ENCODE measurements at regions not wholly inside any gene's neighbourhood (a gene's known extent, or its start where the extent isn't known, plus 50 kb on each side); places are given as distances from the start of the nearest gene placed in this dataset.

GRCh38 chr3:152779653-152780052 lies 55.3 kb upstream of the P2RY1 start:
- Histone ChIP-seq H3T11ph (ENCODE audit: low read length) (no peak overlapping the region), H3K18ac (ENCODE audit: insufficient read length, low read depth, low read length) (no peak overlapping the region), H4K8ac (replicated peaks; ENCODE audit: insufficient read length, low read depth, low read length) (no peak overlapping the region), H3K27me3 (ENCODE audit: insufficient read depth, low read length) (no peaks in the 10 kb centered on the region), H4K20me1 (ENCODE audit: control insufficient read depth, insufficient read depth, insufficient read length) (no peaks in the 10 kb centered on the region), H2BK20ac (ENCODE audit: low read depth, low read length, poor library complexity, severe bottlenecking) (no peak overlapping the region), H3K9me3 (ENCODE audit: control insufficient read depth, low read depth, low read length) (no peaks in the 10 kb centered on the region), H2BK5ac (ENCODE audit: insufficient read length, low read length) (no peak overlapping the region), H3K79me2 (ENCODE audit: insufficient read depth, low read length) (no peaks in the 10 kb centered on the region), H3K27ac (ENCODE audit: insufficient read length, low read depth, low read length) (no peak overlapping the region), H3K14ac (ENCODE audit: insufficient read depth, low read length) (no peak overlapping the region), H3K79me1 (ENCODE audit: insufficient read depth, low read depth, low read length, poor library complexity, severe bottlenecking) (no peaks in the 10 kb centered on the region), H3K4me2 (ENCODE audit: insufficient read depth, insufficient read length, low read length) (no peak overlapping the region), H2BK120ac (ENCODE audit: low read depth, low read length, poor library complexity, severe bottlenecking) (no peak overlapping the region), H3K4ac (ENCODE audit: low read depth, low read length) (no peak overlapping the region), H3K23me2 (ENCODE audit: insufficient read length, low read depth, low read length, poor library complexity, severe bottlenecking) (no peaks in the 10 kb centered on the region), H2AFZ (ENCODE audit: low read length) (no peak overlapping the region), H2BK15ac (ENCODE audit: low read depth, low read length) (no peak overlapping the region), H4K91ac (ENCODE audit: insufficient read length, low read depth, low read length) (no peak overlapping the region), H3K9ac (ENCODE audit: extremely low read depth, insufficient read length, low read length) (no peak overlapping the region), H2BK12ac (ENCODE audit: insufficient read length, low read depth, low read length) (no peak overlapping the region), H2AK5ac (ENCODE audit: insufficient read length, low read length) (no peak overlapping the region), H3K23ac (ENCODE audit: insufficient read length, low read depth, low read length) (no peak overlapping the region), H3K4me1 (ENCODE audit: insufficient read depth, low read length) (no peaks in the 10 kb centered on the region; the same call in 1 of the 2 replicates), H4K5ac (ENCODE audit: insufficient read length, low read depth, low read length) (no peak overlapping the region), H3K56ac (ENCODE audit: insufficient read length, low read depth, low read length) (no peak overlapping the region)
- peaks cover 0 to 8% (median 0%) of the 10 kb centered on the region in 3 experiments; a peak in 1 of 7 replicates for H3K36me3 Mint-ChIP-seq (ENCODE audit: insufficient read depth in 1 of 3, low read depth in 3 of 3)
- no peaks in the 10 kb centered on the region; a peak in 1 of 5 replicates for H3K9me3 Mint-ChIP-seq
- H3K27me3 Mint-ChIP-seq (ENCODE audit: low read depth) = no peaks in the 10 kb centered on the region
- H3K4me1 Mint-ChIP-seq = peaks cover 8 to 9% of the 10 kb centered on the region in 2 experiments; a peak in 2 of 4 replicates
- WGBS (ENCODE audit: extremely low coverage, insufficient read length, low lambda C conversion rate) = no CpG with 5 or more reads among the region's 2 CpGs
- H3K27ac Mint-ChIP-seq = no peak overlapping the region
- TF ChIP-seq CTCF (conservative IDR thresholded peaks at IDR 0.05) = no peak
- no peak overlapping the region for H3K4me3 Mint-ChIP-seq
- no peak for DNase-seq

All from H9 (cell line).